HUDEP-2 (cell line): ENCODE measurements at regions not wholly inside any gene's neighbourhood (a gene's known extent, or its start where the extent isn't known, plus 50 kb on each side); places are given as distances from the start of the nearest gene placed in this dataset.

Source experiments
- DNase-seq, 76 experiments: peaks; one replicate each; lab custom pipeline; 2025; ENCODE audit not compliant: unreplicated experiment in 76 of 76; lab: John Stamatoyannopoulos, UW

- DNase-seq: no peak
These were observed 84.6 kb upstream of the MGMT start for GRCh38 chr10:129382401-129382800.

- no peak for DNase-seq
These were observed 83.4 kb upstream of the MGMT start for GRCh38 chr10:129383651-129384050.

GRCh38 chr10:129385600-129385999 lies 81.4 kb upstream of the MGMT start:
- DNase-seq: no peak

GRCh38 chr10:129386415-129387257 lies 80.4 kb upstream of the MGMT start:
- DNase-seq: no peak

- DNase-seq: no peak
These were observed 79.8 kb upstream of the MGMT start for GRCh38 chr10:129387258-129387525.

- DNase-seq: no peak
These were observed 78.6 kb upstream of the MGMT start for GRCh38 chr10:129388435-129388834.

- DNase-seq: no peak
These were observed 77.8 kb upstream of the MGMT start for GRCh38 chr10:129389194-129389593.

- DNase-seq: no peak
These were observed 76.9 kb upstream of the MGMT start for GRCh38 chr10:129390147-129390546.

GRCh38 chr10:129390726-129391125 lies 76.3 kb upstream of the MGMT start:
- DNase-seq: no peak

- no peak for DNase-seq
These were observed 75.6 kb upstream of the MGMT start for GRCh38 chr10:129391464-129391863.

GRCh38 chr10:129392855-129393254 lies 74.2 kb upstream of the MGMT start:
- no peak for DNase-seq

GRCh38 chr10:129393812-129394211 lies 73.2 kb upstream of the MGMT start:
- no peak for DNase-seq

- no peak for DNase-seq
These were observed 72.3 kb upstream of the MGMT start for GRCh38 chr10:129394518-129395328.

- DNase-seq: no peak
These were observed 70.9 kb upstream of the MGMT start for GRCh38 chr10:129396021-129396722.

- DNase-seq: no peak
These were observed 69.7 kb upstream of the MGMT start for GRCh38 chr10:129397198-129397974.

- DNase-seq: no peak
These were observed 68.3 kb upstream of the MGMT start for GRCh38 chr10:129398711-129399141.

GRCh38 chr10:129400426-129400825 lies 66.6 kb upstream of the MGMT start:
- DNase-seq: no peak

GRCh38 chr10:129402459-129402858 lies 64.6 kb upstream of the MGMT start:
- DNase-seq: no peak

- no peak for DNase-seq
These were observed 63.0 kb upstream of the MGMT start for GRCh38 chr10:129404091-129404490.

GRCh38 chr10:129405389-129405788 lies 61.7 kb upstream of the MGMT start:
- DNase-seq: no peak
